EL (cell line): ENCODE measurements at regions not wholly inside any gene's neighbourhood (a gene's known extent, or its start where the extent isn't known, plus 50 kb on each side); places are given as distances from the start of the nearest gene placed in this dataset.

Experiments used
- DNase-seq: peaks from one replicate; pipeline ENCODE4 v3.0.0-alpha.2; 2016

DNA sequence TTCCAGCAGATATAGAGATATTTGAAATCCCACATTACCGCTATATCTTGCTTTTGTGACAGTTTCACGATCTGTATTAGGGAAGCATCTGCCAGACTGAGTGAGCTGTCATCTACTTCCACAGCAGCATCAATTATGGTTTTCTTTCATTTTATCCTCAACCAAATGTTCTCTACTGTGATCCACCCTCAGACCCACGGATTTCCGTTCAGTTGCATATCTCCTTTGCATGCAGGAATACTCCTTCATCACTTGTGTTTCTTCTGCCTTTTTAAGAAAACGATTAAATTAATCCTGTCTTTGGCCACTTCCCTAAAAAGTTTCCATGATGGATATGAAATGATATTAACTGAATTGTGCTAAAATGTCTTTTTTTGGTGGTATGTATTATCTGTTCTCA, 262.1 kb upstream of the ADGRB3 start:
- no peak for DNase-seq

DNA sequence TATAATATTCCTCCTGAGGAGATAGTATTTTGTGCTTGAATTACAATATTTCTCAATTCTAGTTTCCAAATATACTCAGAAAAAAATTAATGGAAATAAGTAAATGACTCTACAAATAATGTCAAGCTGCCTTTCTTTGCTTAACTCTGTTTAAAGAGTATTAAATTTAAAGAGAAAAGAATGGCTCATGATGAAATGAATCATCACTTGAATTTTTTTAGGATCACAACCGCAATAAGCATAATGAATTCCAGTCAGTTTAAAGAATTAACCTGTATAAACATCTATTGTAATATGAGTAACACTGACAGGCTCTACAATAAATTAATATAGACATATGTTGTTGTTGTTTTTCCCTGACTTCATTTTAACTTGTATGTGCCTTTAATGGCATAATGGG, 266.2 kb upstream of the ADGRB3 start:
- no peak for DNase-seq

DNA sequence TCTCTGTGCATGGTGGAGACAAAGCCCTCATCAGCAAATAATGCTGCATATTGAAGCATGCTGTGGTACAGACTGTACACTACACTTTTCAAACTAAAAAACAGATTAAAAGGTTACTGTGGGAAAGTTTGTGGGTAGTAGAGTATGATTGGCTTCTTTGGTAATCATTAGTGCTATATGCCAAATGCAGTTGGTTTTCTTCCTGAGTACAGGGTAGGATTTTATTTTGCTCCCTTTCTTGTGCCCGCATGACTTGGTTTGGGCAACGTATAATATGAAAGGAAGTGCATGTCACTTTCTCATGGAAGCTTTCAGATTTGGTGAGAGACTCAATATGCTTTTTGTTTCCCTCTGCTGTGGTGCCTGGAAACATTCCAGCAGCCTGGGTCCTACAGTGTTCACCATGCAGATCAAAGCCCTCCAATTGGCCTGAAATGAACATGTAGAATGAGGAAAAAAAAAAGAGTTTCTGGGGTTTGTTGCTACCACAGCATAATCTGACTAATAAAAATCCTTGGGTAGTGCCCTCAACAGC, 270.7 kb upstream of the ADGRB3 start:
- DNase-seq = no peak

DNA sequence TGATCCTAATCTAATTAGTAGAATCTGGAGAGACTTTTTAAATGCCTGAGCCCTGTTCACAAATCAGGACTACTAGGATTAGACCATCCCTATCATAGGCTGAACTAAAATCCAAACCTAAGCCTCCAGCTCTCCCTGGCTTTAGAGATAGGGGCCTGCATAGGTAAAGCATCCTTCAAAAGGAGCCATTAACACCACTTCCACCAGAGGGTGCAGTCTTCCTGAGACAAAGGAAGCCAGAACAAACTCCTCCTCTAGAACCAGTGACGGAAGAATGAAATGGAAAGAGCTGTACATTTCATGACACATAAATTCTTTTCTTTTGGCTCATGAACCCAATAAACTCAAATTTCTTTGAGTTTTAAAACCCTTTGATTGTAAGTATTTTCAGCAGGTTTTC, 291.2 kb upstream of the ADGRB3 start:
- DNase-seq = no peak

DNA sequence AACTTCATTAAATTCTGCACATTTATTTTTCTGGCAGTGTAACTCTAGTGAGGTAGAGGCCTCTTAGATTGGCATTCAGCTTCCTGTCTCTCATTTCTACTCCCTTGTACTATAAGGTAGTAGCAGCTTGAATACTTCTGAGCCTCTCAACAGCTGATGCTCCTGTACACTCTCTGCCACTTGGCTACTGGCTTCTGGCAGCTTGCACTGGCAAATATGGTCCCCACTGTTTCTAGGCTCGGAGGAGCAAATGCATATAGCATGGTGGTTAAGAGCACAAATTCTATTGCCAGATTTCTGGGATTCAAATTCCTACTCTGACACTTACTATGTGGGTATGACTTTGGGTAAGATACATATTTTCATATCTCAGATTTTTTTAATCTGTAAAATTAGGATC, 292.8 kb upstream of the ADGRB3 start:
- no peak for DNase-seq

DNA sequence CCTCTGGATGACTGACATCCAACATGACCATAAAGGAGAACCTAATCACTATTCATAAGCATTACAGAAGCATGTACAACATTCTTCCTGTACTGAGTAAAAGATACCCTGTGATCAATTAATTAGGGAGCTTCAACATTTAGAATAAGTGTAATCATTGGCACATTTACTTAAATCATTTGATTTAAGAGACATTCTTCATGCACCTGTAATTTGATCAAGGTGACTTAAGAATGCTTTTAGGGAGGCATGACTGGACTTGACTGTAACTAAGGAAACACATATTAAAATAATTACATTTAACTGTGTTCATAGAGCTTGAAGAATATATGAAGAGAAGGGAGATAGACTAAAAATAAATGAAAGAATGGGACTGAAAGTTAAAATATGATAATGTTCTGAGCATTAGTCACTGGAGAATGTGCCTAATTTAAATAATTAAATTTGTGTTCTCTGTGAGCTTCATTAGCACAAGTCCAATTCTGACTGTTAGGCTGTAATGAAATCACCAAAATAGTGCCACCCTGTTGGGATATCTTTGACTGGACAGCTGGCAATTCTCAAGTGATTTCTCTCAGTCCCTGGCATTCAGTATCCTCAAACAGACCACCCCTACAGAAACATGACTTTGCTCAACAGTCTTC, 295.5 kb upstream of the ADGRB3 start:
- no peak for DNase-seq

DNA sequence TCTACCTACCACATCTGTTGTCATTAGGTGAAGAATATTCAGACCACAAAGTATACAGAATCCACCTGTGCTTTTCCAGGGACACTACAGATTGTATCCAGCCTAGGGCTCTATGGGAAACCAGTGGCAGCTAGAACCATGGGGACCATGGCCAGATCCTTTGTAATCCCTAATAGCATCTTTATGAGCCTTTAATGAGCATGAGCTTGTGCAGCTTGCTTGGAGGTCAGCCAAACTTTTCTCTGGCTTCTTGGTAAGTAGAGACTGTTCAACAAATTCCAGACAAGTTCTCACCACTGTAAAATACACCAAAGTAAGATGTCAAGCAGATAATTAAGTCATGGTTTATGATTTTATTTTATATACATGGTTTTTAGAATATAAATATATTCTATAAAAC, 301.6 kb upstream of the ADGRB3 start:
- DNase-seq = no peak

DNA sequence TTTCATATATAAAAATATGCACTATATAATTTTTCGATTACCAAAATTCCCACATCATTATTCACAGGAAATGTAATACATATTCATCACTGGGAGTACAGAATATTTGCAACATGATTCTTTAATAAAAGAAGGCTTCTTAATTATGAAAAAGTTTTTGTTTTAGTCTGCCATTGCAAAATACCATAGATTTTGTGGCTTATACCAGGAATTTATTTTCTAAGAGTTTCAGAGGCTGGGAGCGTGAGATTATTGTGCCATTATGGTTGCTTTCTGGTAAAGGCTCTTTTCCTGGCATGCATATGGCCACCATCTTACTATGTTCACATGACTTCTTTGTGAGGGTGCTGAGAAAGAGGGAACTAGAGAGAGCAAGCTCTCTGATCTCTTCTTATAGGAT, 306.9 kb upstream of the ADGRB3 start:
- no peak for DNase-seq

DNA sequence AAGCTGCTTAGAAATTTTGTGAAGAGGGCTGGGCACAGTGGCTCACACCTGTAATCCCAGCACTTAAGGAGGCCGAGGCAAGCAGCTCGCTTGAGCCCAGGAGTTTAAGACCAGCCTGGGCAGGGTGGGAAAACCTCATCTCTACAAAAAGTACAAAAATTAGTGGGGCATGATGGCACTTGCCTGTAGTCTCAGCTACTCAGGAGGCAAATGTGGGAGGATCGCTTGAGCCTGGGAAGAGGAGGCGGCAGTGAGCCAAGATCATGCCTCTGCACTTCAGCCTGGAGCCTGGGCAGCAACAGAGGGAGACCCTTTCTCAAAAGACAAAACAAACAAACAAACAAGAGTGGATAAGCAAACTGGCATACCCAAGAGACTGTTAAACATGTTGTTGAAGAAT, 308.3 kb upstream of the ADGRB3 start:
- DNase-seq = no peak

DNA sequence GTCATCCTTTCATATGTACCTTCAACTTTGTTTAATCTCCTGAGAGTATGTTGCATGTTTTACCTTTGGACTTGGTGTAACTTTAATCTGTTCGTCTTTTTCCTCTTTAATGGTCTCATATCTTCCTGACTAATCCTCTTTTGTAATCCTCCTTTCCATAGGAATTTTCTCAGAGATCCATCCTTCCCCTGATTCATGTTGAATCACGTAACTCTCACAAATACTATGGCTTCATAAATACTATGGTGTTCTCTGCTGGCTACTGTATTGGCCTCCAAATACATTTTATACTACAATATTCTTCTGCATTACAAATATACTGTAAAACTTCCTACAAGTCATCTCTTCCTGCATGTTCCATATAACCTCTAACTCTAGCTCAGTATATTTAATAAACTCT, 317.7 kb upstream of the ADGRB3 start:
- DNase-seq = no peak

DNA sequence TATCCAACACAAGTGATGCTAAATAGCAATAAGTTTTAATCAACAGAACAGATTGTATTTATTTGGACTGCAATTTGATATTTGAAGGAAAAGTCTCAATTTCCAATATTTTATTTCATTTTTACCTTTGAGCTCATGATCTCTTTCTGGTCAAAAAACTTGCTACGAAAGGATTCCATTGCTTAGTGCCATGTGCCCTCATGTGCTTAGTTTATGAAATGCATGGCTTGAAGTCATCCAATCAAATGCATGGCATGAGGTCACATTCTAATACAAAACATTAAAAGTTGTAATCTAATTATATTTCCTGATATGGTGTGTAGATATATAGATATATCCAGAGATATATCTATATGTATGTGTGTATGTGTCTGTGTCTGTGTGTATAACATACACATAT, 321.2 kb upstream of the ADGRB3 start:
- DNase-seq = no peak

DNA sequence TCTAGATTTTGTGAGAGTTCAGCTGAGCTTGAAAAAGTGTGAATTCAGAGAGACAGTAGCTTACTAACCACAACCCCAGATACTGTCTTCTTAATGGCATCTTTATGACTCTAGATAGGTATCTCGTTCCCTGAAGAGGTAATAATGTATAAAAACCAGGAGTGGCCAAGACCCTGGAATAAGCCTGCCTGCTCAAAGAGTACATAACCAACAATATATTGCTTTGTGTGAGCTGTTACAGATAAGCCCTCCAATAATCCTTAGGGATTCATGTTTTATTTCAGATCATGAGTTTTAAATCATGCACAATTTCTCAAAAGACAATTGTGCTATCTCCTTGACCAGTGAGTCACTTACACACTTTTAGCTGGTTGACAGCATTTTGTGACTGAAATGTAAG, 327.8 kb upstream of the ADGRB3 start:
- no peak for DNase-seq

DNA sequence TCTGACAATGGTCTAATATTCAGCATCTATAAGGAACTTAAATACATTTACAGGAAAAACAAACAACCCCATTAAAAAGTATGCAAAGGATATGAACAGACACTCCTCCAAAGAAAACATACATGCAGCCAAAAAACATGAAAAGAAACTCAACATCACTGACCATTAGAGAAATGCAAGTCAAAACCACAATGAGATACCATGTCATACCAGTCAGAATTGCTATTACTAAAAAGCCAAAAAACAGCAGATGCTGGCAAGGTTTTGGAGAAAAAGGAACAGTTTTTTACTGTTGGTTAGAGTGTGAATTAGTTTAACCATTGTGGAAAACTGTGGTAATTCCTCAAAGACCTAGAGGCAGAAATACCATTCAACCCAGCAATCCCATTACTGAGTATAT, 339.0 kb upstream of the ADGRB3 start:
- DNase-seq = no peak

DNA sequence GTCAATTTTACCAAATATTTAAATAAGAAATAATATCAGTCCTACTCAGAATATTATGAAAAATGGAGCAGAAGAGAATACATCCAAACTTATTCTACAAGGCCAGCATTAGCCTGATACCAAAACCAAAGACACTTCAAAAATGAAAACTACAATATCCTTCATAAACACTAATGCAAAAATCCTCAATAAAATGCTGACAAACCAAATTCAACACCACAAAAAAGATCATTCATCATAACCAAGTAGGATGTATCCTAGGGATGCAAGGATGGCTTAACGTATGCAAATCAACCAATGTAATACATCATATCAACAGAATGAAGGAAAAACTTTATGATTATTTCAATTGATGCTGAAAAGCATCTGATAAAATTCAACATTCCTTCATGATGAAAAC, 352.4 kb upstream of the ADGRB3 start:
- DNase-seq = no peak

DNA sequence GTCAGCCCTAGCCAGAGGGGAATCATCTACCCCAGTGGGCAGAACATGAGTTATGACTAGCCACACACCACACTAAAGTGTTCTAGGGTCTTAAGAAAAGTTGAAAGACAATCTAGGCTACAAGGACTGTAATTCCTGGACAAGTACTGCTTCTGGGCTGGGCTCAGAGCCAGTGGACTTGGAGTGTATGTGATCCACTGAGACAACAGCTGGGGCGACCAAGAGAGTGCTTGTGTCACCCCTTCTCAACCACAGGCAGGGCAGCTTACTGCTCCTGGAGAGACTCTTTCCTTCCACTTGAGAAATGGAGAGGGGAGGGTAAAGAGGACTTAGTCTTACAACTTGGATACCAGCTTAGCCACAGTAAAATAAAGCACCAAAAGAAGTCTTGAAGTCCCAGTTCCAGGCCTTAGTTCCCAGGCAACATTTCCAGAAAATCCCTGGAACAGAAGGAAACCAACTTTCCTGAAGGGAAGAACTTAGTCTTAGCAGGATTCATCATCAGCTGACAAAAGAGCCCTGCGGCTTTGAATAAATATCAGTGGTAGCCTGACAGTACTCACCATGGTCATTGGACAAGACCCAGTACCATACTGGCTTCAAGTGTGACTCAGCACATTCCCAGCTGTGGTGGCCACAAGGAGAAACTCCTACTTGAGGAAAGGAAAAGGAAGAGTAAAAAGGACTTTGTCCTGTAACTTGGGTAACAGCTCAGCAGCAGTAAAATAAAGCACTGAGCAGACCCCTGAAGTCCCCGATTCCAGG, 355.1 kb upstream of the ADGRB3 start:
- no peak for DNase-seq

DNA sequence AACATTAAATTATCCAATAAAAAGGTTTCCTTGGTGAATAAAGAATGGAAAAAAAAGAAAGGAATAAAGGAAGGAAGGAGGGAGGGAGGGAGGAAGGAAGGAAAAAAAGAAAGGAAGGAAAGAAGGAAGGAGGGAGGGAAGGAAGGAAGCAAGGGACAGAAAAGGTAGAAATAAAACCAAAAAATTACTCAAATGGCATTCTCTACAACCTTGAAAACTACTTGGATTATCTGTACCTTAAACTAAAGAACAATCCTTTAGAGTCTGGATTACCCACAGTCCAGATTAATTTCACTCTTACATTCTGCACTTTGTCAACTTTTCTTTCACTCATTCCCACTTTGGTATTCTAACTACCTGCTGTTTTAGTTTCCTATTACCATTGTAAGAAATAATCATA, 361.8 kb upstream of the ADGRB3 start:
- no peak for DNase-seq

DNA sequence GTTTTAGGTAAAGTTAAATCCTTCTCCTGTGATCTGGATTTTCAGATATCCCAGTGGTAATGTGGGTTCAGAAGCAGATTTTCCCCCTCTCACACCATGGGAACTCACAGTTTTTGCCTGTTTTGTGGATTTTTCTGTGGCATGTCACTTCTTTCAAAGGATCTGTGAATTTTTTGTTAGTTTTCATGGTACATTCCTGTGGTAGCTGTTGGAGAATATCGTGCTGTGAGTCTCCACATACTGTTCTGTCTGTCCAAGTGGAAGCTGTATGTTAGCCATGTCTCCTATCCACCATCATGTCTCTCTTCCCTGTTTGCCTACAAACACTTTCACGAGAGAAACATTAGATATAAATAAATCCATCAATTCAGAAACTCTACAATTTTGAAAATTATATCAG, 378.7 kb upstream of the ADGRB3 start:
- DNase-seq = no peak

DNA sequence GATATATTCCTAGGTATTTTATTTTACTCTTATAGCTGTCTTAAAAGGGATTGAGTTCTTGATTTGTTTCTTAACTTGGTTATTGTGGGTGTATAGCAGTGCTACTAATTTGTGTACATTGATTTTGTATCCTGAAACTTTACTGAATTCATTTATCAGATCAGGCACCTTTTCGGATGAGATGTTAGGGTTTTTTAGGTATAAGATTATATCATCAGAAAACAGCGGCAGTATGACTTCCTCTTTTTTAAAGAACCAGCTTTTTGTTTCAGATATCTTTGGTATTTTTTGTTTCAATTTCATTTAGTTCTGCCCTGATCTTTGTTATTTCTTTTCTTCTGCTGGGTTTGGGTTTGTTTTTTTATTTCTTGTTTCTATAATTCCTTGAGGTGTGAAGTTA, 382.4 kb upstream of the ADGRB3 start:
- DNase-seq = no peak

DNA sequence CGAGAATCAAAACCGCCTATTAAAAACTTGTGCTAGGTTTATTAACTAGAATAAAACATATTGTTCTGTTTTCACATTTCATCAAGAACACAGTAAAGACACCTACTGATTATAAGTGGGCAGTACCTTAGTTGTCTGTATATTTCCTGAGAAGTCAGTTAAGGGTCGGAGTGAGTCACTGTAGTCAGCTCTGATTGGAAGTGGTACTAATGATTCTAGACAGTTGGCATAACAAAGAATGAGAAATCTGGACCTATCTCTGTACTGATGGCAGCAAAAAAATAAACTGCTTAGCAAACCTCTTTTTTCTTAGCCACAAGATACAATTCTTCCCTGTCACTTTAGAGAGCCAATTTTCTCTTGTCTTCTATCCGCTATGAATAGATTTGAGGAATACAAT, 387.3 kb upstream of the ADGRB3 start:
- DNase-seq = no peak

DNA sequence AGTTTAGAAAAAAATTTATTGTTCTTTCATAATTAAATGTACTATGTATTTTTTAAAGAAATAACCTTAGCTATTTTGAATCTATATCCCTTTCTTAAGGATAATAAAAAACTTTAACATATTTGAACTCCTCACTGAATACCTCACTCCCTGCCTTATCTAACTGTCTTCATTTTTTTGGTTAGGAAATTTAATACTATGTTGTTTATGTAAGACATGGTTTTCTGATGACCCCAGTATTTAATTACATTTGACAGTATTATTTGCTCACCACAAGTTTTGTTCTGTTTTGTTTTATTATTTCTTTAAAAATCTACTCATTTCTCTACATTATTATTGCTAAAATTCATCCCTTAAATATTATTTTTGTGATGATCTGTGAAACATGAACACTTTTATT, 394.4 kb upstream of the ADGRB3 start:
- no peak for DNase-seq

DNA sequence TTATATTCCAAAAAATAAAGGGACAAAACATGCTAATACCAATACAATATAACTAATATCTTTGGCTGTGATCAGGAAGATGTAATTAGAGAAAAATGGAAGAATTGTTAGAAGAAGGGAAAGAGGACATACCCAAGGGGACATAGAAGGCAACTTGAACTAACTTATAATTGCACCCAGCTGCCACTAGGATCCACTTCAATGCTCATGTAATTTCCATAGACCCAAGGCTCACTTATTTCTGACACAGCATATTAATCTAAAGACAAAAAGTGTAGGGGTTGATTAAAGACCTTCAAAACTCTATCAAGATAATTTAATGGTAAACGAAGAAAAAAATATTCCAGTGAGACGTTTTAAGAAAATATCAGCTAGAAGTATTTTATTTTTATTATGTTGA, 396.0 kb upstream of the ADGRB3 start:
- DNase-seq = no peak

DNA sequence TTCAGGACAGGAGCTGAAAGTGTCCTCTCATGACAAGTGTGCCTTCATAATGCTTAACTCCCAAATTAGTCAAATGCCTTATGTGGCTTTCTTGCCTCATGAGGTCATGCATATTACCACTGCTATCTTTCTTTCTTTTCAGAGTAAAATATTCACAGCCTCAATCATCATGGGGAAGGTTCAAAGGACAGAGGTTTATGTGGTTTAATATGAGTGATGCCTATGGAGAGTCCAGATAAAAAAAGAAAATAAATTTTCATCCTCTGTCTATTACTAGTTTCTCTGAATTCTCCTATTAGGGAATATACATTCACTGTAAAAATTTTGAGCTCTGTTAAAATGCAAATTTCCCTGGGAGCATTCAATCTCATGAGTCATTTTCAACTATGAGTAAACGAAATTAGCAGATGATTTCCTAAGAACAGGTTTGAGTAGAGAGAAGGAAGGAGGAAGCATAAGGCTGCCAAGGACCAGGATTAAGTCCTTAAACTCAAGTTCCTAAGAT, 396.9 kb upstream of the ADGRB3 start:
- no peak for DNase-seq

DNA sequence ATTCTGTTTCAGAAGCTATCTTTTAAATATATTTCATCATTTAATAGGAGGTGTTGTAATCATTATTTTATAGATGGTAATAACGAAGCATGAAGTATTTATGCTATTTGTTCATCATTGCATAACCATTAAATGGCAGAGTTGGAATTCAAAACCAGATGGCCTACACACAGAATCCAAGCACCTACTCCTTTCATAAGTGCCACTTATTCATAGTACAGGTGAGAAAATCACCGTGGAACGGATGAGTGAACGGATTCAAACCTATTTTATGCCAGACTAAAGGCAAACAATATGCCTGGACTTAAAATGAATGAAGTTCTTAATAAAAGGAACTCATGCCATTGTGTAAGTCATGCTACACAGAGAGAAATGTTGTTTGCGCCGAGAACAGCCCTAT, 397.9 kb upstream of the ADGRB3 start:
- DNase-seq = no peak

DNA sequence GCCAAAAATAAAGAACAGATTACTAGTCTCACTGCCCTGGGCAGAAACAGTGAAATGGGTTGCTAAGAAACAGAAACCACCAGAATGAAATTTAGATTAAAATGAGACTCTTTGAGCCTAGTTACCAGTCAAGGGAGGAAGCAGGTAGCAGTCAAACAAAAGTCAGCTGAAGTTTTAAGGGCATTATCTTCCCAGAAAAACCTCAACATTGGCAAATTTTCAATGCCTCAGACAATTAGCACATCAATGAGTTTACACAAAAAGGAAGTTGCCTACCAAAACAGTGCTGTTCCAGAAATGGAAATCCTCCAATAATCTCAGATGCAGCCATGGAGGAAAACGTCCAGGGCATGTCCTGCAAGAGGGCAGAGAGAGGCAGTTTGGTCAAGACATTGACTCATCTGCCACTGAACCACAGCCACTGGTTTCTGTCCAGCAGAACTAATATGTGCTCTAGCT, 399.7 kb upstream of the ADGRB3 start:
- no peak for DNase-seq

DNA sequence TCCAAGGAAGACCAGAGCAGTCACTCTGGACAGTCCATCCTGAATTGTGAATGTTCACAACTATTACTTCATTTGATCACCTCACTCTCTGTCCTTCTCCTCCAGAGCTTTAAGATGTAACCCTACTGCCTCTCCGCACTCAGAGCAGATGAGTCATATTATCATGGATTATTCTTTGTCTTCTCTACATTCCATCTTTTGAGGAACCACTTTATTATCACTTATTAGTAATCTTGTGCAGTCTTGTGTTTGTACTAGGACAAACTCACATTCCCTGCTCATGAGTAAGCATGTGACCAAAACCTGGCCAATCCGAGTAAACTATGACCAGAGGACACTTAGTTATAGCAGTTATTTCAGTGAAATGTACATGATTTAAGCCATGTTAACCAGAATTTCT, 401.5 kb upstream of the ADGRB3 start:
- no peak for DNase-seq
